ENCODE measurements at regions not wholly inside any gene's neighbourhood (a gene's known extent, or its start where the extent isn't known, plus 50 kb on each side); places are given as distances from the start of the nearest gene placed in this dataset.

- H3K36me3 Mint-ChIP-seq = peaks cover 0 to 14% (median 0%) of the 10 kb centered on the region in 3 donors
- no peaks in the 10 kb centered on the region for H3K4me1 Mint-ChIP-seq
- H3K9me3 Mint-ChIP-seq = peaks cover 3 to 40% (median 13%) of the 10 kb centered on the region in 9 donors
- no peak overlapping the region for H3K27ac Mint-ChIP-seq
- H3K27me3 Mint-ChIP-seq = no peaks in the 10 kb centered on the region
- no peak for DNase-seq
- no peak for ATAC-seq
- no peak overlapping the region for H3K4me3 Mint-ChIP-seq
- POLR2A ChIA-PET = no interaction called here
These were observed 1903.5 kb downstream of the EFNA5 start for GRCh38 chr5:105767267-105767666.

DNA sequence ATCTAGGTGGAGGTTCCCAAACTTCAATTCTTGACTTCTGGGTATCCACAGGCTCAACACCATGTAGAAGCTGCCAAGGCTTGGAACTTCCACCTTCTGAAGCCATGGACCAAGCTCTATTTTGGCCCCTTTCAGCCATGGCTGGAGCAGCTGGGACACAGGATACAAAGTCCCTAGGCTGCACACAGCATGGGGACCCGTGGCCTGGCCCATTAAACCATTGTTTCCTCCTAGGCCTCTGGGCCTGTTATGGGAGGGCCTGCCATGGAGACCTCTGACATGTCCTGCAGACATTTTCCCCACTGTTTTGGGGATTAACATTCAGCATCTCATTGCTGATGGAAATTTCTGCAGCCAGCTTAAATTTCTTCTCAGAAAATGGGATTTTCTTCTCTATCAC is 1908.0 kb downstream of the EFNA5 start:
- no peak for ATAC-seq

DNA sequence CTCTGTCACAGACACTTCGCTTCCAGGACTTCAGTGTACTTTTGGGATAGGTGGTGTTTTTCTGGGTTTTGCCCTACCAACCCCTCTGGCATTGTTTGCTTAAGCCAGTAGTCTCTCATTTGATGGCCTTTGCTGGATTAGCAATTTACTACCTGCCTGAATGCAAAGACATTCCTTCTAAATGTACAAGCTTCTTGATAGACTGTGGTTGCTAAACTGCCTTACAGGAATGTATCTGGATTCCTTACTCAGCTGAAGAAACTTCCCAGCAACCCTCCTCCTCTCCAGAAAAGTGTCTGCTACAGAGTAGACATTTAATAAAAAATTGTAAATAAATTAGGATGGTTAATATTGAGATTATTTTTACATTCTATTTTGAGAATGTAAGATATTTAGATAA is 1916.7 kb downstream of the EFNA5 start:
- Mint-ChIP-seq H3K4me1 (no peaks in the 10 kb centered on the region), H3K36me3 (no peaks in the 10 kb centered on the region), H3K27me3 (no peaks in the 10 kb centered on the region), H3K4me3 (no peak overlapping the region), H3K9me3 (peaks cover 0 to 25% (median 6%) of the 10 kb centered on the region in 9 donors), H3K27ac (no peak overlapping the region)
- POLR2A ChIA-PET = no interaction called here
- DNase-seq = no peak
- ATAC-seq = no peak

More for the DNA sequence above, 1908.0 kb downstream of the EFNA5 start:
- H3K36me3 Mint-ChIP-seq = peaks cover 0 to 17% (median 0%) of the 10 kb centered on the region in 3 donors
- POLR2A ChIA-PET = no interaction called here
- peaks cover 8 to 70% (median 25%) of the 10 kb centered on the region in 9 donors for H3K9me3 Mint-ChIP-seq
- no peak overlapping the region for H3K27ac Mint-ChIP-seq
- H3K4me1 Mint-ChIP-seq = no peaks in the 10 kb centered on the region
- H3K4me3 Mint-ChIP-seq = no peak overlapping the region
- no peak for DNase-seq
- H3K27me3 Mint-ChIP-seq = no peaks in the 10 kb centered on the region

DNA sequence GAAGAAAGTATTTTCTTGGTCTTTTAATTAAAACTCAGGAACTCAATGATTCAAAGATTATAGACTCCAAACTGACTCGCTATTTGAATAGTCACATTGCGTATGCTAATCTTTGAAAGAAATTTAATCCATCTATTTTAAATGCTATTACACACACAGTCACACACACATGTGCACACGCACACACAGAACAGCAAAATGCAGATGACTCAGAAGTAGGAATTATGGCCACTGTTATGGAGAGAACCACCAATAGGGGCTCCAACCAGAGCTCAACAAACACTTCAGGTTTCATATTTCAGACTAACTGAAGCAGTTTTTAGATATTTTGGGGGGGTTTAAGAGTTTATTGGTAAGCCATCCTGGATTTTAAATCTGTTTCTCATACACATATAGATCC is 1917.9 kb downstream of the EFNA5 start:
- DNase-seq (no peak), ATAC-seq (no peak)
- no peaks in the 10 kb centered on the region for H3K36me3 Mint-ChIP-seq
- H3K27ac Mint-ChIP-seq = no peak overlapping the region
- no peaks in the 10 kb centered on the region for H3K27me3 Mint-ChIP-seq
- H3K9me3 Mint-ChIP-seq = peaks cover 0 to 16% (median 5%) of the 10 kb centered on the region in 9 donors
- POLR2A ChIA-PET = no interaction called here
- H3K4me1 Mint-ChIP-seq = no peaks in the 10 kb centered on the region
- H3K4me3 Mint-ChIP-seq = no peak overlapping the region

- POLR2A ChIA-PET = no interaction called here
- H3K4me3 Mint-ChIP-seq = no peak overlapping the region
- ATAC-seq (no peak), DNase-seq (no peak)
- no peaks in the 10 kb centered on the region for H3K4me1 Mint-ChIP-seq
- H3K27me3 Mint-ChIP-seq = no peaks in the 10 kb centered on the region
- no peak overlapping the region for H3K27ac Mint-ChIP-seq
- peaks cover 0 to 16% (median 9%) of the 10 kb centered on the region in 9 donors for H3K9me3 Mint-ChIP-seq
- no peaks in the 10 kb centered on the region for H3K36me3 Mint-ChIP-seq
These were observed 1918.8 kb downstream of the EFNA5 start for GRCh38 chr5:105751908-105752307.

GRCh38 chr5:105745111-105745510 is 1925.6 kb downstream of the EFNA5 start:
- no peak for ATAC-seq
- Mint-ChIP-seq H3K27me3 (no peaks in the 10 kb centered on the region), H3K9me3 (peaks cover 0 to 17% (median 10%) of the 10 kb centered on the region in 9 donors)

DNA sequence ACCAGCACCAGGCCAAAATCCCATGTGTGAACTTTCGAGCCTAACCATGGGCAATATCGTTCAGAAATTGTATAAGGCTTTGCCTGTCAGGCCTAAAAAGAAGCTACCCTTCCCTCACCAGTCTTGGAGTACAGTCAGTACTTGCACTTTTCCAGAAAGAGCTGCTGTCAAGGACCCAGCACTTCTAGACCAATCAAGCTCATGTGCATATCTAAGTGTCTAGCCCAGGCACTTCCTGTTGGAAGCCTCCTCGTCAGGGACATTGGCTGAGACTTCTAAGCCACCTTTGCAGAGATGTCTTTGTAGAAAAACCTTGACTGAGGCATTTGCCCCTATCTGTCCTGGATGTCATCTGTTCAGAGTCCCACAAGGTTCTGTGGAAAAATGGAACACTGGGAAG is 1930.5 kb downstream of the EFNA5 start:
- POLR2A ChIA-PET = no interaction called here
- no peak overlapping the region for H3K4me3 Mint-ChIP-seq
- H3K9me3 Mint-ChIP-seq = peaks cover 0 to 11% (median 4%) of the 10 kb centered on the region in 9 donors
- H3K27me3 Mint-ChIP-seq = no peaks in the 10 kb centered on the region
- H3K27ac Mint-ChIP-seq = no peak overlapping the region
- ATAC-seq (no peak), DNase-seq (no peak)
- no peaks in the 10 kb centered on the region for H3K4me1 Mint-ChIP-seq
- no peaks in the 10 kb centered on the region for H3K36me3 Mint-ChIP-seq

More at GRCh38 chr5:105745111-105745510, 1925.6 kb downstream of the EFNA5 start:
- H3K36me3 Mint-ChIP-seq = no peaks in the 10 kb centered on the region
- no peak for DNase-seq
- H3K27ac Mint-ChIP-seq = no peak overlapping the region
- H3K4me3 Mint-ChIP-seq = no peak overlapping the region
- POLR2A ChIA-PET = no interaction called here
- no peaks in the 10 kb centered on the region for H3K4me1 Mint-ChIP-seq

- H3K27ac Mint-ChIP-seq = no peak overlapping the region
- H3K9me3 Mint-ChIP-seq = peaks cover 0 to 7% (median 4%) of the 10 kb centered on the region in 9 donors
- POLR2A ChIA-PET = no interaction called here
- no peaks in the 10 kb centered on the region for H3K36me3 Mint-ChIP-seq
- ATAC-seq = no peak
- H3K4me1 Mint-ChIP-seq = no peaks in the 10 kb centered on the region
- DNase-seq = no peak
- no peaks in the 10 kb centered on the region for H3K27me3 Mint-ChIP-seq
- no peak overlapping the region for H3K4me3 Mint-ChIP-seq
These were observed 1931.0 kb downstream of the EFNA5 start for GRCh38 chr5:105739732-105740131.

DNA sequence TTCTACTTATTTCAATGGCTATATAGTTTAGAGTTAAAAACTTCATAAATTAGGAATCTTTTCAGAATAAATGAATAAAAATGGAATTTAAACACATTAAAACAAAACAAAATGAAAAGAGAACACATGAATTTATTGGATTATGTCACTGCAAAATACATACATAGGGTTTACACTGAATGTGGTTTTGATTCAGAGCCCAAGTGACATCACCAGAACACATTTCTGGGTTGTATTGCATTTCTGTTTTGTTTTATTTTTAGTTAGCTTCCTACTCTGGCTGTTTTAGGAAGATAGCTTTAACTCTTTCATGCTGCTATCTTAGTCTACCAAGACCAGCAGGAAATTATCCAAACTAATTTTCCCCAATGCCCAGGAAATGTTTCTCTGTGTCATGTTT is 1935.0 kb downstream of the EFNA5 start:
- no peak for DNase-seq
- no peak for ATAC-seq
- Mint-ChIP-seq H3K9me3 (peaks cover 0 to 7% (median 0%) of the 10 kb centered on the region in 9 donors), H3K27me3 (no peaks in the 10 kb centered on the region), H3K4me3 (no peak overlapping the region), H3K4me1 (no peaks in the 10 kb centered on the region), H3K36me3 (no peaks in the 10 kb centered on the region), H3K27ac (no peak overlapping the region)
- POLR2A ChIA-PET = no interaction called here

DNA sequence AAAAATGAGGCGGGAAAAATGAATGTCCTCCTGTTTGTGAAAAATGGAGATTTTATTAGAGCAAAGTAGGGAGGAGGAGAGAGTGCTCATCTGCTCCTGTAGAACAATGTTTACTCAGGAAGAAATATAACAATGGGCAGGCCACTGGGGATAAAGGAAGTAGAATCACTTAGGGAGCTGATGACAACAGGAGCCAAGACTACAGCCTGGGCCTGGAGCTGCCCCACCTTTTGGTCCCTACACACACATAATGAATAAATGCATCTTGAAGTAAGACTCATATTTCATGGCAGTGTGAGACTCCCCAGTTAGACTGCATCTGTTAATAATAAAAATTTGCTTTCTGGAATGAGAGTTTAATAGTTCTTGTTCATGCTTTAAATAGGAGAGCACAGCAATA is 1939.8 kb downstream of the EFNA5 start:
- Mint-ChIP-seq H3K4me3 (no peak overlapping the region), H3K4me1 (no peaks in the 10 kb centered on the region), H3K9me3 (peaks cover 0 to 16% (median 3%) of the 10 kb centered on the region in 9 donors), H3K27me3 (no peaks in the 10 kb centered on the region), H3K36me3 (no peaks in the 10 kb centered on the region), H3K27ac (no peak overlapping the region)
- ATAC-seq (no peak), DNase-seq (no peak)
- POLR2A ChIA-PET = no interaction called here

DNA sequence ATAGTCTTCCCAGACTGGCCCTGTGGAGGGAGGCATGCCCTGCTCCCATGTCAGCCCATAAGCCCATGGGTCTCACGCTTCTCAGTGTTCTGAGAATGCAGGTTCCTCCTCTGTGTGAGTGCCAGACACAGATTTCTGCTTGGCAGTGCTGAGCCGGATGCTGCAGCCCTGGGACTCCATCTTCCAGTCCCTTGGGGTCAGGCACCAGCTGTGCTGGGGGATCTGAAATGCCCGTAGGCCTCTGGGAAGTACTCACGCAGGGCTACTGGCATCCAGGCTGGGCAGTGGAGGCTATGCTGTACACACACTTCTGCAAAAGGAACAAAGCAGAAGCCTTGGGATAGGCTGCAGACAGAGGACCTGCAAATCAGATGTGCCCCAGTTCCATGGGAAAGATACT is 1944.6 kb downstream of the EFNA5 start:
- Mint-ChIP-seq H3K27me3 (no peaks in the 10 kb centered on the region), H3K9me3 (peaks cover 6 to 35% (median 11%) of the 10 kb centered on the region in 9 donors), H3K4me3 (no peak overlapping the region), H3K36me3 (no peaks in the 10 kb centered on the region), H3K4me1 (no peaks in the 10 kb centered on the region), H3K27ac (no peak overlapping the region)
- DNase-seq (no peak), ATAC-seq (no peak)
- POLR2A ChIA-PET = no interaction called here

DNA sequence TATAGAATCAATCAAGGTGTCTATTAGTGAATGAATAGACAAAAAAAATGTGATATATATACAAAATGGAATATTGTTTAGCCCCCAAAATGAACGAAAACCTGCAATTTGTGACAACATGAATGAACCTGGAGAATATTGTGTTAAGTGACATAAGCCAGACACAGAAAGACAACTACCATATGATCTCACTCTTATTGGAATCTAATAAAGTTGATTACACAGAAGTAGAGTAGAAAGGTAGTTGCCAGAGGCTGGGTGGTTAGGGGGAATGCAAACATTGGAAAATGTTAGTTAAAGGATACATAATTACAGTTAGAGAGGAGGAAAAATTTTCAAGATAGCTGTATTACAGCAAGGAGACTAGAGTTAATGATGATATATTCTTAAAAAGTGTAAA is 1962.3 kb downstream of the EFNA5 start:
- no peaks in the 10 kb centered on the region for H3K36me3 Mint-ChIP-seq
- ATAC-seq = no peak
- H3K4me3 Mint-ChIP-seq = no peak overlapping the region
- no peak overlapping the region for H3K27ac Mint-ChIP-seq
- peaks cover 4 to 47% (median 14%) of the 10 kb centered on the region in 9 donors for H3K9me3 Mint-ChIP-seq
- H3K27me3 Mint-ChIP-seq = no peaks in the 10 kb centered on the region
- POLR2A ChIA-PET = no interaction called here
- DNase-seq = no peak
- no peaks in the 10 kb centered on the region for H3K4me1 Mint-ChIP-seq

DNA sequence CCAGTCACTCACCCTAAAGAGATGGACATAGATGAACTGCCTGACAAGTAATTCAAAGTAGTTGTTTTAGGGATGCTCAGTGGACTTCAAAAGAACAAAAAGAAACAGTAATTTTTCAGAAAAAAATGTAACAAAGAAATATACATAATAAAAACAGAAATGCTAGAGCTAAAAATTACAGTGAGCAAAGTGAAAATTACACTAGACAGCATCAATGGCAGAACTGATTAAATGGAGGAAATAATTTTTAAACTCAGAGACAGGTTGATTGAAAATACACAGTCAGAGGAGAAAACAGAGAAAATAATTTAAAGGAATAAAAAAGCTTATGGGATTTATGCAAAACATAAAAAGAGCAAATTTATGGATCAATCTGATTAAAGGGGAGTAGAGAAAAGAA is 1968.4 kb downstream of the EFNA5 start:
- Mint-ChIP-seq H3K27me3 (no peaks in the 10 kb centered on the region), H3K36me3 (peaks cover 0 to 6% (median 0%) of the 10 kb centered on the region in 3 donors), H3K9me3 (peaks cover 5 to 70% (median 26%) of the 10 kb centered on the region in 9 donors), H3K27ac (no peak overlapping the region), H3K4me3 (no peak overlapping the region), H3K4me1 (no peaks in the 10 kb centered on the region)
- no peak for ATAC-seq
- POLR2A ChIA-PET = no interaction called here
- no peak for DNase-seq

GRCh38 chr5:105696440-105696839 is 1974.3 kb downstream of the EFNA5 start:
- DNase-seq (no peak), ATAC-seq (no peak)
- no peaks in the 10 kb centered on the region for H3K27me3 Mint-ChIP-seq
- peaks cover 0 to 6% (median 0%) of the 10 kb centered on the region in 3 donors for H3K36me3 Mint-ChIP-seq
- H3K27ac Mint-ChIP-seq = no peak overlapping the region
- H3K4me1 Mint-ChIP-seq = no peaks in the 10 kb centered on the region
- H3K4me3 Mint-ChIP-seq = no peak overlapping the region
- H3K9me3 Mint-ChIP-seq = peaks cover 2 to 44% (median 10%) of the 10 kb centered on the region in 9 donors
- POLR2A ChIA-PET = no interaction called here

Data from naive thymus-derived CD8-positive, alpha-beta T cell (primary cell).